ENCODE measurements at regions not wholly inside any gene's neighbourhood (a gene's known extent, or its start where the extent isn't known, plus 50 kb on each side); places are given as distances from the start of the nearest gene placed in this dataset.

DNA sequence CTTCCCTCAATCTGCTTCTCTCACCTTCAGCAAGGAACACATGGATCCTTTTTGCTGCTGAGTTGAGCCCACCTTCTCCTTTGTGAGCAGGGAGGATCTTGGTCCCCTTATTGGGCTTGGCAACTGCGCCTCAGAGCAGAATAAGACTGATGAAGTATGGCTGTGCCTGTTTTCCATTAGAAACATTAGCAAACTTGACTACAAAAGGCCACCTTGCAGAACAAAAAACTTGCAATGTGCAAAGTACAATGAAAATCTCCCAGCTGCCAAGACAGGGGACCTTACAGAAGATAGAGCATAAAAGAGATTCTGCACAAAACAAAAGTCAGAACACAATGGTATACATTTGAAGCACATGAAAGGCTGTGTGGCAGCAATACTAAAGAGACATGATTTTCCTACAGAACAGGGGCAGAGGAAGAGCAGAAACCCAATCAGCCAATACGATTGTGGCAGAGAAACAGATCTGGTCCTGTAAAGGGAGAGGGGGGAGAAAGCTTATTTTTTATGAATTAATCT, 173.5 kb upstream of the SNX19 start:
- H3K4me3 ChIP-seq (ENCODE audit: low read length) = no peak overlapping the region
- peaks cover 17% of the 10 kb centered on the region for H3K9me3 ChIP-seq (ENCODE audit: insufficient read depth, low read depth, low read length)
- H3K4me1 ChIP-seq (ENCODE audit: insufficient read depth, low read length) = no peaks in the 10 kb centered on the region
- no peaks in the 10 kb centered on the region for H3K36me3 ChIP-seq (ENCODE audit: insufficient read depth, low read length)
- 98% methylated on average over 2 of the region's 2 CpGs for WGBS
- H3K9ac ChIP-seq (ENCODE audit: low read depth, low read length) = no peak overlapping the region
- no peaks in the 10 kb centered on the region for H3K27me3 ChIP-seq (ENCODE audit: insufficient read depth, low read length)
- no peak overlapping the region for H3K27ac ChIP-seq (ENCODE audit: low read depth, low read length)

DNA sequence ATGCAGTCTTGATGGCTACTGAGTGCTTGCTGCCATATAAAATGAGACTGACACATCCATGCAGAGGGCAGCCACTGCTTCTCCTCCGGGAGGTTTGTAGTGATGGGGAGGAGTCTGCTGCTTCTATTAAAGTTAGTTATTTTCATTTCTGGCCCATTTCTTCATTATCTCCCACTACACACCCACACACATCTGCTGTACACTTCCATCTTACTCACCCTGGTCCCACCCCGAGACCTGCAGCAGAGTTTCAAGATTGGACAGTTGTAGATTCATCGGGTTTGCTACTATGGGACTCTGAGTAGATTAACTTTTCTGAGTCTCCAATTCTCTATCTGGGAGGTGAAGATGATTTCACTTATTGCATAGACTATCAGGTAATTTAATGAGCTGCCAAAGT, 176.2 kb upstream of the SNX19 start:
- Histone ChIP-seq H3K27ac (ENCODE audit: low read depth, low read length) (no peak overlapping the region), H3K4me3 (ENCODE audit: low read length) (no peak overlapping the region), H3K4me1 (ENCODE audit: insufficient read depth, low read length) (no peaks in the 10 kb centered on the region), H3K27me3 (ENCODE audit: insufficient read depth, low read length) (no peaks in the 10 kb centered on the region), H3K9me3 (ENCODE audit: insufficient read depth, low read depth, low read length) (no peaks in the 10 kb centered on the region), H3K9ac (ENCODE audit: low read depth, low read length) (no peak overlapping the region), H3K36me3 (ENCODE audit: insufficient read depth, low read length) (no peaks in the 10 kb centered on the region)
- whole genome bisulfite sequencing = 80% methylated on average over 3 of the region's 3 CpGs

GRCh38 chr11:131094827-131095226, 178.5 kb upstream of the SNX19 start:
- H3K27ac ChIP-seq (ENCODE audit: low read depth, low read length) = no peak overlapping the region
- H3K9me3 ChIP-seq (ENCODE audit: insufficient read depth, low read depth, low read length) = no peaks in the 10 kb centered on the region
- no peak overlapping the region for H3K9ac ChIP-seq (ENCODE audit: low read depth, low read length)
- H3K4me1 ChIP-seq (ENCODE audit: insufficient read depth, low read length) = no peaks in the 10 kb centered on the region
- no peaks in the 10 kb centered on the region for H3K27me3 ChIP-seq (ENCODE audit: insufficient read depth, low read length)
- WGBS = 87% methylated on average over 1 of the region's 1 CpG
- H3K36me3 ChIP-seq (ENCODE audit: insufficient read depth, low read length) = no peaks in the 10 kb centered on the region
- H3K4me3 ChIP-seq (ENCODE audit: low read length) = no peak overlapping the region

DNA sequence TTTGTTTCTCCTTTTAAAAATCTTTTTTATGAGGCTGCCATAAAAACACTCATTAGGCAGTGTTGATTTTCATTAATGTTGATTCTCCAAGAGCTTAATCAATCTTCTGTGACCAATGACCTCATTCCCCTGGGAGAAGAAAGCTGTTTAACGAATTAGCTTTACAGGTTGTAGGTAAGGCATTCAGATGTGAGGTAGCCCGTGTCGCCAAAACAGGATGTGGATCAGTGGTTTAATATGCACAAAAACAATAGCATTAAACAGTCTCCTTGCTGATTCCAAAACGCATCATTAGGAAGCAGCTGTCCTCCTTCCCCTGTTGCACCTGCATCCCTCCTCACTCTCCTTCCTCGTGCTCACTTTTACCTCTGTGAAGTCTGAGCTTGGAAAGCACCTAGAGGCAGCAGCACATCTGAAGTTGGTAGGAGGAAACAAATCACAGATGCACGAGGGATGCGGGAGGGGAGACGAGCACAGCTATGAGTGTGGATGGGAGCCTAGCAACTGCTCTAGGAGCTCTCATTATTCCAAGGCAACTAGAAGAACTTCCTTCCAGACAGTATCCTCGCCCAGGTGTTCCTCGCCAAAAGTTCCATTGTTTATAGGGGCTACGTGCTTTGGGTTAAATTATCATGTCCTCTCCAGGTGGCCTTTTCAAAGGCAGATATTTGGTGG, 179.4 kb upstream of the SNX19 start:
- Histone ChIP-seq H3K27me3 (ENCODE audit: insufficient read depth, low read length) (no peaks in the 10 kb centered on the region), H3K4me3 (ENCODE audit: low read length) (no peak overlapping the region), H3K9me3 (ENCODE audit: insufficient read depth, low read depth, low read length) (no peaks in the 10 kb centered on the region), H3K36me3 (ENCODE audit: insufficient read depth, low read length) (no peaks in the 10 kb centered on the region), H3K27ac (ENCODE audit: low read depth, low read length) (no peak overlapping the region), H3K9ac (ENCODE audit: low read depth, low read length) (no peak overlapping the region), H3K4me1 (ENCODE audit: insufficient read depth, low read length) (no peaks in the 10 kb centered on the region)
- 87% methylated on average over 8 of the region's 11 CpGs for WGBS

DNA sequence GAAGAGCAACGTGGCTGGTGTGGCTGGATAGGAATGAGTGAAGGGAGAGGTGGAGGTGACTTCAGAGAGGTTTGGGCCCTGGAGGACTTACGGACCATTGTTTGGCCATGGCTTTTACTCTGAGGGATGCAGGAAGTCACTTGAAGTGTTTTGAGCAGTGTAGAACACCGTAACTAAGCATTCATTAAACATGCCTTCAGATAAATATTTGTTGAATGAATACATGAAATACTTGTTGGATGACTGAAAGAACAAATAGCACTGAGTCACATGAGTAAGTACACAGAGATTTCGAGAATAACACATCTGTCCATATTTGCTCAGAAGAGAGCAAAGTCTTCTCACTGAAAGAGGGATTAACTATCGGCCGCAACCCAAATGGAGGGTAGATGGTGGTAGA, 182.7 kb upstream of the SNX19 start:
- no peak overlapping the region for H3K27ac ChIP-seq (ENCODE audit: low read depth, low read length)
- H3K4me3 ChIP-seq (ENCODE audit: low read length) = no peak overlapping the region
- H3K27me3 ChIP-seq (ENCODE audit: insufficient read depth, low read length) = no peaks in the 10 kb centered on the region

DNA sequence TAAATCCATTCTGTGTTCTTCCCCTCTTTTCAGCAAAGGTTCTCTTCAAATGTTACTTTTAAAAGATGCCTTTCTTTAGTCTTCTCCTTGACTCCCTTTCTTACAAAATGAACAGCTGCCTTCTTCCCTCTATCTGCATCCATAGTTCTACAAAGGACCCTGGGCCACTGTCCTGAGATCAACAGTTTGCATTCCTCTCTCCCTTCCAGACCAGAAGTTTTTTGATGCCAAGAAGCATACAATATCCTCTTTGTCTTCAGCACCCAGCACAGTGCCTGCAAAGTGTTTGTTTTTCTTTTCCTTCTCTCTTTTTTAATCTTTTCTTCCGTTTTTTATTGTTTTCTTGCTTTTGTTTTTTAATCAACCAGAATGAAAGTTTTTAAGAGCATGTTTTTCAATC, 183.5 kb upstream of the SNX19 start:
- no peak overlapping the region for H3K9ac ChIP-seq (ENCODE audit: low read depth, low read length)
- 91% methylated on average over 1 of the region's 1 CpG for WGBS
- H3K4me1 ChIP-seq (ENCODE audit: insufficient read depth, low read length) = no peaks in the 10 kb centered on the region

More for the DNA sequence above, 182.7 kb upstream of the SNX19 start:
- no peak overlapping the region for H3K9ac ChIP-seq (ENCODE audit: low read depth, low read length)
- WGBS = 92% methylated on average over 5 of the region's 6 CpGs
- H3K4me1 ChIP-seq (ENCODE audit: insufficient read depth, low read length) = no peaks in the 10 kb centered on the region
- no peaks in the 10 kb centered on the region for H3K36me3 ChIP-seq (ENCODE audit: insufficient read depth, low read length)
- no peaks in the 10 kb centered on the region for H3K9me3 ChIP-seq (ENCODE audit: insufficient read depth, low read depth, low read length)

DNA sequence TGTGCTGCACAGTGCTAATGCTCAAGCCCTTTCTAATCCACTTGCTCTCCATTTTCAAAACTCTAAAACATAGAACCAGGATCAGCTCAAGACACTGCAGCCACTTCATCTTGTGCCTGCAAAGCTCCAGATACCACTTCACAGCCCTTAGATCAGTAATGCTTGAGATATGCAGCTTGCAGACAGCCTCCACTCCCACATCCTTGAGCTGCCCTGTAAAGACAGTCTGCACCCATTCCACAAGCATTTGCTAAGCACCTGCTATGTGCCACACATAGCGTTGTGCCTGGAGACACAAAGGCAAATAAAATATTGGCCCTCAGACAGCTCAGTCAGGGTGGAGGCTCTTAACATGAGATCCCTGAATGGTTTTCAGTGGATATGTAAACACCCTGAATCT, 192.5 kb upstream of the SNX19 start:
- Histone ChIP-seq H3K27me3 (ENCODE audit: insufficient read depth, low read length) (no peaks in the 10 kb centered on the region), H3K4me3 (ENCODE audit: low read length) (no peak overlapping the region), H3K36me3 (ENCODE audit: insufficient read depth, low read length) (no peaks in the 10 kb centered on the region), H3K27ac (ENCODE audit: low read depth, low read length) (no peak overlapping the region), H3K9ac (ENCODE audit: low read depth, low read length) (no peak overlapping the region), H3K9me3 (ENCODE audit: insufficient read depth, low read depth, low read length) (peaks cover 19% of the 10 kb centered on the region), H3K4me1 (ENCODE audit: insufficient read depth, low read length) (no peaks in the 10 kb centered on the region)
- WGBS = 79% methylated on average over 1 of the region's 1 CpG

More for the DNA sequence above, 183.5 kb upstream of the SNX19 start:
- Histone ChIP-seq H3K27me3 (ENCODE audit: insufficient read depth, low read length) (no peaks in the 10 kb centered on the region), H3K9me3 (ENCODE audit: insufficient read depth, low read depth, low read length) (no peaks in the 10 kb centered on the region), H3K27ac (ENCODE audit: low read depth, low read length) (no peak overlapping the region), H3K4me3 (ENCODE audit: low read length) (no peak overlapping the region), H3K36me3 (ENCODE audit: insufficient read depth, low read length) (no peaks in the 10 kb centered on the region)

- H3K9me3 ChIP-seq (ENCODE audit: insufficient read depth, low read depth, low read length) = peaks cover 19% of the 10 kb centered on the region
- no peaks in the 10 kb centered on the region for H3K27me3 ChIP-seq (ENCODE audit: insufficient read depth, low read length)
- H3K4me3 ChIP-seq (ENCODE audit: low read length) = no peak overlapping the region
- H3K36me3 ChIP-seq (ENCODE audit: insufficient read depth, low read length) = no peaks in the 10 kb centered on the region
- no peaks in the 10 kb centered on the region for H3K4me1 ChIP-seq (ENCODE audit: insufficient read depth, low read length)
- H3K9ac ChIP-seq (ENCODE audit: low read depth, low read length) = no peak overlapping the region
- H3K27ac ChIP-seq (ENCODE audit: low read depth, low read length) = no peak overlapping the region
- WGBS = 74% methylated on average over 4 of the region's 4 CpGs
Observed at GRCh38 chr11:131109257-131109656, 193.0 kb upstream of the SNX19 start.

DNA sequence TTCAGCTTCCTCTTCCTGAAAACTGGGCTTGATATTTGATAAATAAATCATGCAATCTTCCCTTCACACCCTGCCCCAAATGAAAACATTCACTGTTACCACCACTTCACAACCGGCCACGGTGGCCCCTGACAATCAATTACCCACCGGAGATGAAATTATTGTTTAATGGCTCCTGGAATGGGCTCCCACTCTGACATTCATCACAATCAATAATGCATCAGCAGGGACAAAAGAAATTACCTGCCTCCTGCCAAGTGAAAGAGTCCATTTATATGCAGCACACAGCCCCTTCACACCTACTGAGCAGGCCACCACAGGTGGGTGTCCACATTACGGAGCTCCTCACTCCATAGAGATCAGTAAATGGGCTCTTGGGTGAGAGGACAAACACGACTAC, 193.5 kb upstream of the SNX19 start:
- Histone ChIP-seq H3K27ac (ENCODE audit: low read depth, low read length) (no peak overlapping the region), H3K9ac (ENCODE audit: low read depth, low read length) (no peak overlapping the region), H3K4me3 (ENCODE audit: low read length) (no peak overlapping the region), H3K27me3 (ENCODE audit: insufficient read depth, low read length) (no peaks in the 10 kb centered on the region), H3K36me3 (ENCODE audit: insufficient read depth, low read length) (no peaks in the 10 kb centered on the region), H3K4me1 (ENCODE audit: insufficient read depth, low read length) (no peaks in the 10 kb centered on the region), H3K9me3 (ENCODE audit: insufficient read depth, low read depth, low read length) (peaks cover 19% of the 10 kb centered on the region)
- WGBS = 90% methylated on average over 5 of the region's 5 CpGs

DNA sequence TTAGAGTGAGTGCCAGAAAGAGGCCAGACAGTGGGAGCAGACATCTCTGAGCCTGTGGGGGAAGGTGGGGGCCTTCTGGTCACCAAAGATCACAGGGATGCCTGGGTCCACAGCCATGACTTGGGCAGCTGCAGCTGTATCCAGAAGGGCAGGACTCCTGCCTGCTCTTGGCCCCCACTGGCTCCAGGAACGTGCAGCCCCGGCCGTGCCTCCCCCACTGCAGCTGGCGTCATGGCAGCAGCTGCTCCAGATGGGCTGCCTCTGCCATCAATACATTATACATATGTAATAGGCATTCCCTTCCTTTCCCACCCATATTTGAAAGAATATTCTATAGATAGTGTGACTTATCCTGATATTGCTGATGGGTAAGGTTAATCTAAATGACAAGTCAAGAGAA, 195.5 kb upstream of the SNX19 start:
- 85% methylated on average over 4 of the region's 4 CpGs for WGBS
- Histone ChIP-seq H3K4me3 (ENCODE audit: low read length) (no peak overlapping the region), H3K9me3 (ENCODE audit: insufficient read depth, low read depth, low read length) (peaks cover 19% of the 10 kb centered on the region)

GRCh38 chr11:131118247-131118646, 202.0 kb upstream of the SNX19 start:
- 89% methylated on average over 3 of the region's 3 CpGs for WGBS
- H3K27me3 ChIP-seq (ENCODE audit: insufficient read depth, low read length) = no peaks in the 10 kb centered on the region

More for the DNA sequence above, 195.5 kb upstream of the SNX19 start:
- Histone ChIP-seq H3K27me3 (ENCODE audit: insufficient read depth, low read length) (no peaks in the 10 kb centered on the region), H3K27ac (ENCODE audit: low read depth, low read length) (no peak overlapping the region), H3K9ac (ENCODE audit: low read depth, low read length) (no peak overlapping the region), H3K4me1 (ENCODE audit: insufficient read depth, low read length) (no peaks in the 10 kb centered on the region), H3K36me3 (ENCODE audit: insufficient read depth, low read length) (no peaks in the 10 kb centered on the region)

More at GRCh38 chr11:131118247-131118646, 202.0 kb upstream of the SNX19 start:
- no peak overlapping the region for H3K9ac ChIP-seq (ENCODE audit: low read depth, low read length)
- H3K4me1 ChIP-seq (ENCODE audit: insufficient read depth, low read length) = peaks cover 5% of the 10 kb centered on the region; the same call in 1 of the 2 replicates
- no peak overlapping the region for H3K4me3 ChIP-seq (ENCODE audit: low read length)
- no peaks in the 10 kb centered on the region for H3K9me3 ChIP-seq (ENCODE audit: insufficient read depth, low read depth, low read length)
- H3K27ac ChIP-seq (ENCODE audit: low read depth, low read length) = no peak overlapping the region
- H3K36me3 ChIP-seq (ENCODE audit: insufficient read depth, low read length) = no peaks in the 10 kb centered on the region

Measured in HUES64 (cell line).